ENCODE measurements at regions not wholly inside any gene's neighbourhood (a gene's known extent, or its start where the extent isn't known, plus 50 kb on each side); places are given as distances from the start of the nearest gene placed in this dataset.

DNA sequence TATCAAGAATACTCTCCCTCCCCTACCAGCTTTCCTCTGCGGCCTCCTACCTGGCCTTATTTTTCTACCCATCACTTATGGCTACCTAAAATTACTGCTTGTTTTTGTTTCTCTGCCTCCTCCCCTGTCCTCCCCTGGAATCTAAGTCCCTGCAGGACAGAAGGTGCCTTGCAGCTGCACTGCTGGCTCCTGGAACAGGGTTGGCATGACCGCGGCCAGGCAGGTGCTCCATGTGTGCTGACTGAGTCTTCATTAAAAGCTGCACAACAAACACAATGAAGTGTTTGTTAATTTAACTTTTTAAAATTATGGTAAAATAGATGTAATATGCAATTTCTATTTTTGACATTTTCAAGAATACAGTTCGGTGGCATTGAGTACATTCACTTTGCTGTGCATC is 171.9 kb upstream of the FHL2 start:
- TF ChIP-seq EP300 (IDR thresholded peaks at IDR 0.05; ENCODE audit: borderline replicate concordance in 1 of 2, low read depth in 1 of 2, low read length in 1 of 2) (no peak), EZH2phosphoT487 (IDR thresholded peaks at IDR 0.05; ENCODE audit: borderline replicate concordance, low read depth) (no peak)
- TF ChIP-seq, protein P1, sequence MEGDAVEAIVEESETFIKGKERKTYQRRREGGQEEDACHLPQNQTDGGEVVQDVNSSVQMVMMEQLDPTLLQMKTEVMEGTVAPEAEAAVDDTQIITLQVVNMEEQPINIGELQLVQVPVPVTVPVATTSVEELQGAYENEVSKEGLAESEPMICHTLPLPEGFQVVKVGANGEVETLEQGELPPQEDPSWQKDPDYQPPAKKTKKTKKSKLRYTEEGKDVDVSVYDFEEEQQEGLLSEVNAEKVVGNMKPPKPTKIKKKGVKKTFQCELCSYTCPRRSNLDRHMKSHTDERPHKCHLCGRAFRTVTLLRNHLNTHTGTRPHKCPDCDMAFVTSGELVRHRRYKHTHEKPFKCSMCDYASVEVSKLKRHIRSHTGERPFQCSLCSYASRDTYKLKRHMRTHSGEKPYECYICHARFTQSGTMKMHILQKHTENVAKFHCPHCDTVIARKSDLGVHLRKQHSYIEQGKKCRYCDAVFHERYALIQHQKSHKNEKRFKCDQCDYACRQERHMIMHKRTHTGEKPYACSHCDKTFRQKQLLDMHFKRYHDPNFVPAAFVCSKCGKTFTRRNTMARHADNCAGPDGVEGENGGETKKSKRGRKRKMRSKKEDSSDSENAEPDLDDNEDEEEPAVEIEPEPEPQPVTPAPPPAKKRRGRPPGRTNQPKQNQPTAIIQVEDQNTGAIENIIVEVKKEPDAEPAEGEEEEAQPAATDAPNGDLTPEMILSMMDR (IDR thresholded peaks at IDR 0.05), result no peak

Measured in SK-N-SH (cell line).